Psoas muscle (tissue), 7 donors: ENCODE measurements at regions not wholly inside any gene's neighbourhood (a gene's known extent, or its start where the extent isn't known, plus 50 kb on each side); places are given as distances from the start of the nearest gene placed in this dataset.
A peak's percentile ranks its signal among the peaks of the same experiment; 100 is the strongest.

Experiments used
- ATAC-seq, 4 donors: fragments of 200-7000 bp; cut with Tn5 transposase; one replicate each; pipeline ENCODE4 v1.9.1; 2020; ENCODE audit warnings: moderate library complexity in 3 of 4, mild to moderate bottlenecking in 2 of 4
- DNase-seq, 2 donors: peaks; one replicate each; pipeline ENCODE4 v3.0.0-alpha.2; 2020
- H3K27ac ChIP-seq: fragments of 200-600 bp; one replicate; pipeline ENCODE4 v1.8.0; 2022
- H3K27me3 ChIP-seq, 3 donors: fragments of 200-600 bp in 1 of 3; one replicate each; pipeline versions ENCODE4 v1.6.1 to v1.8.0; 2013 to 2022; ENCODE audit warnings: low read length in 2 of 3, mild to moderate bottlenecking in 2 of 3, moderate library complexity in 1 of 3; ENCODE audit not compliant: insufficient read depth in 3 of 3
- H3K36me3 ChIP-seq, 2 donors: fragments of 200-600 bp in 1 of 2; one replicate each; pipeline versions ENCODE4 v1.6.1 to v1.8.0; 2013 to 2022; ENCODE audit warnings: low read depth in 1 of 2, mild to moderate bottlenecking in 1 of 2, moderate library complexity in 1 of 2; ENCODE audit not compliant: insufficient read depth in 1 of 2
- H3K4me1 ChIP-seq: fragments of 200-600 bp; one replicate; pipeline ENCODE4 v1.8.0; 2022
- H3K4me3 ChIP-seq: fragments of 200-600 bp; one replicate; pipeline ENCODE4 v1.8.0; 2022; ENCODE audit warnings: mild to moderate bottlenecking
- H3K9me3 ChIP-seq: fragments of 200-600 bp; one replicate; pipeline ENCODE4 v1.8.0; 2022
- WGBS, 3 donors: extraction: QIAGEN DNeasy Blood & Tissue Kit; methylation state at CpG; one replicate each; pipeline versions ENCODE4 v1.1.6 to v1.1.7; 2013; 5-methylcytosine and 5-hydroxymethylcytosine counted together
- intact Hi-C, 2 donors: fragments of 100-400 bp; cut with DNase I; formaldehyde crosslinking; loops; one replicate each; pipeline versions ENCODE4 v1.11.0 to v1.14.2; 2022
- TF ChIP-seq, protein P1 (sequence below): fragments of 200-600 bp; IDR thresholded peaks from one replicate; pipeline ENCODE4 v1.8.0; 2022; ENCODE audit warnings: antibody characterized with exemption
- donor health status: healthy with polysubstance abuse.
- donor health status: DM: no; HTN: no; CAD: no; lungs with moderate emphysema.
- donor health status: Bipolar disorder and iron deficiency.
- donor health status: healthy.
- donor health status: DM: yes; HTN: yes; CAD: no.
- donor health status: DM: no; HTN: no; CAD: no.
- donor health status: DM: yes; HTN: yes; CAD: no.

- intact Hi-C loops = loop anchor here in 1 of 2 donors (5.0 kb wide), 1 partner anchor 222 kb away; no protein-coding TSS in a partner anchor
Measured at GRCh38 chr11:8340296-8340695, 76.6 kb upstream of the LMO1 start.

DNA sequence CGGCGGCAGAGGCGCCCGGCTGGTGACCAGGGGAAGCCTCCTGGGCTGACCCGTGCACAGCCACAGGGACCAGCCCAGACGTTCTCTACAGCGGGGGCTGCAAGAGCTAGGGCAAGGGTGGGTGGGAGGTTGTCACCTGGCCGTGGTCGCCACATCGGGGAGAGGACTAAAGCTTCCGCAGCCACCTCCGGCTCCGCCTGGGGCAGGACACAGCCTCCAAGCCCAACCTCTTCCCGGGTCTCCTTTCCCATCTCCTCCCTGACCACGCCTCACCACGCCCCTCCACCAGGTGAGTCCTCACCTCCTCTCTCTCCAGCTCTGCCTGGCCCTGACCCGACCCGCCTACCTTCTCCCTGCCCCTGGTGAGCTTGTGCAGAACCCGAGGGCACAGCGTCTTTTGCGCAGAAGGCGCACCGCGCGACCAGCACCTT lies 75.9 kb upstream of the LMO1 start:
- Histone ChIP-seq H3K4me1 (no peaks in the 10 kb centered on the region), H3K4me3 (no peak overlapping the region), H3K9me3 (no peaks in the 10 kb centered on the region), H3K27me3 (no peaks in the 10 kb centered on the region), H3K27ac (no peak overlapping the region), H3K36me3 (no peaks in the 10 kb centered on the region)
- DNase-seq (no peak), ATAC-seq (no peak)
- TF ChIP-seq, protein P1, sequence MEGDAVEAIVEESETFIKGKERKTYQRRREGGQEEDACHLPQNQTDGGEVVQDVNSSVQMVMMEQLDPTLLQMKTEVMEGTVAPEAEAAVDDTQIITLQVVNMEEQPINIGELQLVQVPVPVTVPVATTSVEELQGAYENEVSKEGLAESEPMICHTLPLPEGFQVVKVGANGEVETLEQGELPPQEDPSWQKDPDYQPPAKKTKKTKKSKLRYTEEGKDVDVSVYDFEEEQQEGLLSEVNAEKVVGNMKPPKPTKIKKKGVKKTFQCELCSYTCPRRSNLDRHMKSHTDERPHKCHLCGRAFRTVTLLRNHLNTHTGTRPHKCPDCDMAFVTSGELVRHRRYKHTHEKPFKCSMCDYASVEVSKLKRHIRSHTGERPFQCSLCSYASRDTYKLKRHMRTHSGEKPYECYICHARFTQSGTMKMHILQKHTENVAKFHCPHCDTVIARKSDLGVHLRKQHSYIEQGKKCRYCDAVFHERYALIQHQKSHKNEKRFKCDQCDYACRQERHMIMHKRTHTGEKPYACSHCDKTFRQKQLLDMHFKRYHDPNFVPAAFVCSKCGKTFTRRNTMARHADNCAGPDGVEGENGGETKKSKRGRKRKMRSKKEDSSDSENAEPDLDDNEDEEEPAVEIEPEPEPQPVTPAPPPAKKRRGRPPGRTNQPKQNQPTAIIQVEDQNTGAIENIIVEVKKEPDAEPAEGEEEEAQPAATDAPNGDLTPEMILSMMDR = no peak
- WGBS, 3 donors = 68 to 78% (median 72%) methylated on average over 18 to 25 of the region's 25 CpGs
- intact Hi-C loops = loop anchor here in 1 of 2 donors (5.0 kb wide), 1 partner anchor 223 kb away; no protein-coding TSS in a partner anchor

More at GRCh38 chr11:8340296-8340695, 76.6 kb upstream of the LMO1 start:
- Histone ChIP-seq H3K4me3 (no peak overlapping the region), H3K27me3 (no peaks in the 10 kb centered on the region), H3K27ac (no peak overlapping the region), H3K9me3 (no peaks in the 10 kb centered on the region), H3K4me1 (no peaks in the 10 kb centered on the region), H3K36me3 (no peaks in the 10 kb centered on the region)
- 76 to 89% (median 78%) methylated on average over 1 of the region's 1 CpG for WGBS, 3 donors
- TF ChIP-seq, protein P1 = no peak
- ATAC-seq (no peak), DNase-seq (no peak)

- Histone ChIP-seq H3K27ac (no peak overlapping the region), H3K4me3 (no peak overlapping the region), H3K27me3 (no peaks in the 10 kb centered on the region), H3K9me3 (no peaks in the 10 kb centered on the region), H3K36me3 (no peaks in the 10 kb centered on the region), H3K4me1 (no peaks in the 10 kb centered on the region)
- DNase-seq = peak in 1 of 2 donors; percentile 41
- 43 to 47% (median 45%) methylated on average over 8 of the region's 8 CpGs for WGBS, 3 donors
- ATAC-seq = peak; percentile 46 to 83 (median 70)
- intact Hi-C loops = no loop called here
- TF ChIP-seq, protein P1 = peak; percentile 58
Measured at GRCh38 chr11:8338138-8338537, 74.5 kb upstream of the LMO1 start.

DNA sequence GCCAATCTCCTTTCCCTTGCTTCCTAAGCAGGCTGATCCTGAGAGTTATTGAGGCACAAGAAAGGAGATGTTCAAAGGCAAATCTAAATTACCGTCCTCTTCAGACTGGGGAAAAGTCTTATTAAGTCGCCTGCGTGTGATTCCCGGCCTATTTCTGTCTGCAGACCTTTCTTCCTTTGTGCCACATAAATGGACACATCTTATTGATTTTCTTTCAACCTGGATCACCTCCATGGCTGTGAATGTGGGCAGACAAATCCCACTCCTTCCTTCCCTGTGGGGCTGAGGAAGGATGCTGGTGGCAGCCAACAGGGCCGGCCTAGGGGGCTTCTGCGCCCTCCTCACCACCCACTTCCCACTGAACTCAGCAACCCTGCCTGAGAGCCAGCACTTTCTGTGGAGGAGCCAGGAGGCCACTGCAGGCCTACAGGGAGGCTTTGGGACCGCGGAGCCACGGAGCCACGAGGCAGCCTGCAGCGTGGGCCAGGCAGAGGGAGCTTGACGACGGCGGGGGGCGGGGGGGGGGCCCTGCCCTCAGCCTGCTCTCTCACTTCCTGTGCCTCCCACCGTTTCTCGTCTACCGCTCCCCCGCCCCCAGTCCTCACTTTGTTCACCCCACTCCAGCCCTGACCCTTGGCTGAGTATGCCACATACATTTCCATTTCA lies 73.6 kb upstream of the LMO1 start:
- Histone ChIP-seq H3K27me3 (no peaks in the 10 kb centered on the region), H3K4me1 (no peaks in the 10 kb centered on the region), H3K9me3 (no peaks in the 10 kb centered on the region), H3K27ac (no peak overlapping the region), H3K4me3 (no peak overlapping the region), H3K36me3 (no peaks in the 10 kb centered on the region)
- DNase-seq (no peak), ATAC-seq (no peak)
- WGBS, 3 donors = 79 to 88% (median 82%) methylated on average over 16 to 19 of the region's 19 CpGs
- TF ChIP-seq, protein P1 = no peak
- intact Hi-C loops = no loop called here
